HG02885 (cell line): ENCODE measurements at regions not wholly inside any gene's neighbourhood (a gene's known extent, or its start where the extent isn't known, plus 50 kb on each side); places are given as distances from the start of the nearest gene placed in this dataset.
"Not testable (repeated sequence)": the region's sequence is repeated elsewhere in the genome, so short reads cannot be mapped to it uniquely, and the experiment has no call there.

Source experiments
- ATAC-seq: cut with Tn5 transposase; IDR thresholded peaks from one replicate; pipeline ENCODE4 v1.9.1; 2021; ENCODE audit warnings: mild to moderate bottlenecking; ENCODE audit not compliant: unreplicated experiment, poor library complexity

GRCh38 chr15:93779341-93779740 lies 452.0 kb upstream of the MCTP2 start:
- no peak for ATAC-seq

GRCh38 chr15:93771196-93772030 lies 459.9 kb upstream of the MCTP2 start:
- no peak for ATAC-seq

DNA sequence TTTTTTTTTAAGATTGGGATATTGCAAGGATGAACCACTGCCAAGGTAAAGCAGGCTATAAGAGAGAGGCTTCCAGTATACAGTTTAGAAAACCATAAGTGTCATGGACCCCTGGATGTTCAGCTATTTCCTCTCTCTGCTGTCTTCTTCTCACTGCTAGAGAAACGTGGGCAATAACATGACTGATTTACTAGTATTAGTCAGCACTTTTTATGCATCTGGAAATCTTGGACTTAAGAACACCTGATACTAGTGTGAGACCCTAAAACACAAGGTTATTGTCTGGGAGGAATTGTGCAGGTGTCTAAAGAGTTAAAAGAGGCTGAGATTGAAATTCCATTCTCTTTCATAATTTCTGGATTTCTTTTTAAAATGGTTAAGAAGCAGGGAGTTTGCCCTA lies 460.6 kb upstream of the MCTP2 start:
- ATAC-seq, result no peak

- no peak for ATAC-seq
Observed at GRCh38 chr15:93762036-93762435, 469.3 kb upstream of the MCTP2 start.

DNA sequence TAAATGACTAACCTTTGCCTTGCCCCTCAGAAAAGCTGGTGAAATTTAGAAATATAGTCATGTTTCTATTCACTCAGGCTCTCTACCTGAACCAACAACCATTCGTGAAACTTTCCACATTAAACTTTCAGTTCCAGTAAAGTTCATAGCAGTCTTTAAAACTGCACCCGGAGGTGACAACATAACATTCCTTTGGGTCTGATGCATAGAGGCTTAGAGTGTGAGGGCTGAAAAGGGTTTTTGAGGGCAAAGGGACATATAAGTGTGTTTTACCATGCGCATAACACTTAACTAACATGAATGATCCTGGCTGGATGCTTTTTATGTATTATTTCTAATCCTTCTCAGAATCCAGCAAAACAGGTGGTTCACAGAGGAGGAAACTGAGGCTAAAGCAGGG lies 471.7 kb upstream of the MCTP2 start:
- ATAC-seq, result no peak

DNA sequence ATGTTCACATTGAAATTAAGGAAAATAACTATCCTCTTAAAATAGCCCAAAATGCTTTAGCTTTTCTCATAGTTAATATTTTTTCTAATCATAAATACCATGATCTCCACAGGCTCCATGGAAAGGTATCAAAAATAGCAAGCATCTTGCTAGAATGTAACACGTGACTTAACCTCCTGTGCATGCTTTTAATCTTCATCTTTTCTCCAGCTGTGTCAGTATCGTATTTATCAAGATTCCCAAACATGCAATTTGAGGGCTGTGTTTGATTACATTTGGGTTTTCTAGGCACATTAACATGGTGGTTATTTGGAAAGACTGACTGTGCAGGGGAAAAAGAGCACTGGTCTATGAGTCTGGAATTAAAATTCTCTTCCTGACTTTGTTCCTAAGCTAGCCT lies 472.5 kb upstream of the MCTP2 start:
- ATAC-seq, result no peak

DNA sequence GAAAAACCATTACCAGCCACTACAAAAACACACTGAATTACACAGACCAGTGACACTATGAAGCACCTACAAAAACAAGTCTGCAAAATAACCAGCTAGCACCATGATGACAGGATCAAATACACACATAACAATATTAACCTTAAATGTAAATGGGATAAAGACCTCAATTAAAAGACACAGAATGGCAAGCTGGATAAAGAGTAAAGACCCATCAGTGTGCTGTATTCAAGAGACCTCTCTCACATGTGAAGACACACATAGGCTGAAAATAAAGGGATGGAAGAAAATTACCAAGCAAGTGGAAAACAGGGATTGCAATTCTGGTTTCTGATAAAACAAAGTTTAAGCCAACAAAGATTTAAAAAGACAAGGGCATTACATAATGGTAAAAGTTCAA lies 482.7 kb upstream of the MCTP2 start:
- no peak for ATAC-seq

GRCh38 chr15:93734976-93735375 lies 496.4 kb upstream of the MCTP2 start:
- ATAC-seq, result not testable (repeated sequence)

GRCh38 chr15:93730724-93731123 lies 500.6 kb upstream of the MCTP2 start:
- ATAC-seq, result no peak

DNA sequence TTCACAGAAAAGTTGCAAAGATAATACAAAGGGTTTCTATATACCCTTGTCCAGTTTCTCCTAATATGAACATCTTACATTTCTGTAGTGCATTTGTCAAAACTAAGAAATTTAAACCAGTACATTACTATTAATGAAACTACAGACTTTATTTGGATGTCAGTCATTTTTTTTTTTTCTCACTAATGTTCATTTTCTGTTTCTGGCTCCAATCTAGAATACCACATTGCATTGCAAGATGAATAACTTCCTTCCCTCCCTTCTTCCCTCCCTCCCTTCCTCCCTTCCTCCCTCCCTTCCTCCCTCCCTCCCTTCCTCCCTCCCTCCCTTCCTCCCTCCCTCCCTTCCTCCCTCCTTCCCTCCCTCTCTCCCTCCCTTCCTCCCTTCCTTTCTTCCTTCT lies 509.2 kb upstream of the MCTP2 start:
- no peak for ATAC-seq

DNA sequence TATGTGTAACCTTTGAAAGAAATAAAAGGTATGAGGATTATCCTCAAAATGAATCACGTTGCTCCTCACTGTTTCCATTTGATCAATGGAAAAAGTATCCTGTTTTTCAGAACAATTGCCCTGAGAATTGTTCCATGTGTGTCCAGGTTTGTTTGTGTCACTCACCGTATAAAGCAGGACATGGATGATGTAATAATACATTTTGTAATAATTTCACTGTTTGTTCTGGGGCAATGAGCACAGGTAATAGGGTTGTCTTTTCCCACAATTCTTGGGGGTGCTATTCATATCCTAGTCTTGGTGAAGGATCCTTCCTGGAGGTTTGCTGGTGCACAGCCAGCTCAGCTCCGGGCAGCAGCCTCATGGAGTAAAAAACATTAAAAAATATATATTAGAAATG lies 510.8 kb upstream of the MCTP2 start:
- ATAC-seq, result no peak

DNA sequence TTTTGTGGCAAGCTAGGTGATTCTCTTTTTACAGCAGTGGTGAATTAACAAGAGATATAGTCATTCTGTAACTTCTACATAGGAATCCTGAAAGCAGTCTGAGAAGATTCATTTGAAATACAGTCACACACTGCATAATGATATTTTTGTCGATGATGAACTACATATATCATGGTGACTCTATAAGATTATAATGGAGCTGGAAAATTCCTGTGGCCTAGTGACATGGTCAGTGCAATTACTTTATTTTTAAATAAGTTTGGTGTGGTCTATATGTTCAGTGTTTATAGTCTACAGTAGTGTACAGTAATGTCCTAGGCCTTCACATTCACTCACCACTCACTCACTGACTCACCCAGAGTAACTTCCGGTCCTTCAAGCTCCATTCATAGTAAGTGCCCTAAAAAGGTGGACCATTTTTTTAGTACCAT lies 511.4 kb upstream of the MCTP2 start:
- ATAC-seq, result no peak

- no peak for ATAC-seq
Observed at GRCh38 chr15:93716615-93717231, 514.6 kb upstream of the MCTP2 start.

- ATAC-seq, result no peak
Observed at GRCh38 chr15:93709708-93710107, 521.7 kb upstream of the MCTP2 start.

DNA sequence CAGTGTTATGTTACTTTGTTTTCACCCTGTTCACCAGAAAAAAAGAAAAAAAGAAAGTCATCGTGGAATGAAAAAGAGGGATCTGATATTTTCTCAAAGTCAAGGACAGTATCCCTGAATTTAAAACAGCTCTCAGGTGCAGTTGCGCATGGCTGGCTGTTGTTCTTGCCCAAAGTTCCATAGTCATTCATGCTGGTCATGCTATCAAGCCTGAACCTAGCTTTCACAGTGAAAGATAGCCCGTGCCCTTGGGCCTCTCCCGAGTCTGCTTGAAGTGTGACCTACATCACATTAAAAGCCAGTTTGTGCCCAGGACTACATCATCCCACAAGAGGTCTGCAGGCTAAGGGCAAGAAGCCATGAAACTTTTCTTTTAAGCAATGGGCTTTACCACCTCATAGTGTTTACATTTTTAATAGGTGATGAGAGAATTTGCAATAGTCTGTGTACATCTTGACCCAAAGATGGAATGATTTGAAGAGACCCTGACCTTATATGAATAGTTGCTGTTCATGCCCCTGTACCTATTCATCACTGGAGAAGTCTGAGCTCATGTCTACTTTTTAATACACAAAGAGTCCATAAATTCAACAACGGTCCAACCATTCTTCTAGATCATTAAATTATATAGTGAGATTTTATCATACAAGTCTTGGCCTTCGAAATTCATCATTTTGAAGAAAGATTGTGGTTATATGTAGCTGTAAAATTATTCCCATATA lies 522.5 kb upstream of the MCTP2 start:
- no peak for ATAC-seq

GRCh38 chr15:93707751-93708150 lies 523.6 kb upstream of the MCTP2 start:
- no peak for ATAC-seq

DNA sequence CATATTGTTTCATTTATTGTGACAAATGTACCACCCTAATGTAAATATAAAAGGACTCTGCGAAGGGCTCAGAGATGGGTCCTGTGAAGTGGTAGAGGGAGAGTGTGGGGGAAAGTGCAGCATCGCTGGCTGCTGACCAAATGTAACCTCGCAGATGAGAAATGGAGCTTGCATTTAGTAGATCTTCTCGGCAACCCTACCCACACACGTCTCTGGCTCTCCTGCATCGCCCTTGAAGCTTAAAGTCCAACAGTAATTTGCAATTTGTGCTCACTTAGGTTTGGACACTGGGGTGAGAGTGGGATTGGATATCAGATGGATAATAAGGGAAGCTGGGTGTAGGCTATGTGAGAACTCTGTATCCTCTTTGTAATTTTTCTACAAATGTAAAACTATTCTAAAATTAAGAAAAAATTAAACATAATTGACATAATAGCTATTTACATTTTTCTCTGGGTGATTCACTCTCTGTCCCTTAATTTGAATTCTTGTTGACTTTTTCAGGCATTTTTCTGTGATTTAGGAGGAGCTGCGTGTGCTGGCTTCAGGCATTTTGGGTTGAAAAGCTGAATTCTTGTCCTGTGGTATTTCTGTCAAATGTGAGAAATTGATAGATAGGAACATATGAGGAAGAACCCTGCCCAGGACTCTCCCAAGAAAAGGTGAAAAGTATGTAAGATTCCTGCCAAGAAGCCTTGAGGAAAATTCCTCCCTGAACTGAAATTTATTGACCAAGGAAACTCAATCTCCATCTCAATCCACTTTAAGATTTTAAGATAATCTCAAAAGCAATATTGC lies 524.7 kb upstream of the MCTP2 start:
- no peak for ATAC-seq

DNA sequence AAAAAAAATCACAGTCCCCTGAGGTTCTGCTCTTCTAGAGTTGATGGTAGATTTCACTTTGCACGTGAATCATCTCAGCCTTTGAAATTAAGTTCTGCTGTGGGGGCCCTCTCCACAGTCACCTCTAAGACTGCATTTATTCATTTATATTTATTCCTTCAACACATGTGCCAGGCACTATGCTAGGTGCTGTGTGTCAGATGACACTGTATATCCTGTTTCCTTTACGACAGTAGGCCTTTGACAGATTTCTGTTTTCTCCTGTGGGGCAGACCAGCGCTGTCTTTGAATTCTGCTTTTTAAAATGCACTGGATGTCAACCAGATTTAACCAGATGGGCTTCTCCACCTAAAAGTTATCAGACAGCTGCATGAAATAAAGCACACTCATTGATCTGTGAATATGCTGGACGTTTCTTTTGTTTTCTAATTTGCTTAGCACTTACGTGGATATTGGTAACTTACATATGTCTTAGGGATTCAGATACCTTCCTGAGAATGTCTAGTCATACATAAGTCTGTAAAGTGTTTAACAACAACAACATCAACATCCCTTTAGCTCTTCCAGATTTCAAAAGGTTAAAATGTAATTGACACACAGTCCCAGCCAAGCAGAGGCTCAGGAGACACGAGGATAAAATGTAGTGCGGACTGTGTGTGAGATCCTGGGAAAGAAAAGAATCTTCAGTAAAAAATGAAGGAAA lies 525.5 kb upstream of the MCTP2 start:
- ATAC-seq, result no peak

- no peak for ATAC-seq
Observed at GRCh38 chr15:93703092-93703739, 528.1 kb upstream of the MCTP2 start.
